Liver (tissue), 3 donors: ENCODE measurements at regions not wholly inside any gene's neighbourhood (a gene's known extent, or its start where the extent isn't known, plus 50 kb on each side); places are given as distances from the start of the nearest gene placed in this dataset.

Source experiments
- JUND ChIP-seq, 2 donors: IDR thresholded peaks; 2 replicates each; pipeline ENCODE4 v1.6.1; 2016; ENCODE audit warnings: antibody characterized with exemption in 2 of 2
- TF ChIP-seq, protein P1 (sequence below): fragments of 150-350 bp; IDR thresholded peaks from 2 replicates; pipeline ENCODE4 v1.5.1; 2017; ENCODE audit warnings: improper control_type of control experiment, low read depth, low read length; ENCODE audit not compliant: missing input control
- TF ChIP-seq, protein P2 (sequence below): IDR thresholded peaks from 2 replicates; pipeline ENCODE4 v1.6.1; 2016; ENCODE audit warnings: antibody characterized with exemption, mild to moderate bottlenecking
- donor health status: healthy.
- donor health status: healthy.

DNA sequence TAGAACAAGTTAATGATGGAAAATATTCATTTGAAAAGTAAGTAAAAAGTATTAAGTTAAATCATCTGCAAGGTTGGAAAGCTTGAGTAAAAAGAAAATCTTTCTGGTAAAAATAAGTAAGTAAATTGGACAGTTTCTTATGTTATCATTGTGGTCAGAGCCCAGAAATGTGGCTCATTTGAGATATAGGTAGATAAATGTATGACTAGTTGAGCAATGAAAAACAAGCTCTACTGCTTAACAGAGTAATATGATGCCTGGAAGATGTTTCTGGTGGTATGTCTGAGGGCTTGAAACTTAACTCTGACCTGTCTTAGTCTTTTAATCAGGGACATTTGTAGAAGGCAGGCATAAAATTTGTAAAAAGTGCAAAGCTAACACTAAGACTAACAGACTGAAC, 444.0 kb downstream of the MFSD1 start:
- TF ChIP-seq, protein P1, sequence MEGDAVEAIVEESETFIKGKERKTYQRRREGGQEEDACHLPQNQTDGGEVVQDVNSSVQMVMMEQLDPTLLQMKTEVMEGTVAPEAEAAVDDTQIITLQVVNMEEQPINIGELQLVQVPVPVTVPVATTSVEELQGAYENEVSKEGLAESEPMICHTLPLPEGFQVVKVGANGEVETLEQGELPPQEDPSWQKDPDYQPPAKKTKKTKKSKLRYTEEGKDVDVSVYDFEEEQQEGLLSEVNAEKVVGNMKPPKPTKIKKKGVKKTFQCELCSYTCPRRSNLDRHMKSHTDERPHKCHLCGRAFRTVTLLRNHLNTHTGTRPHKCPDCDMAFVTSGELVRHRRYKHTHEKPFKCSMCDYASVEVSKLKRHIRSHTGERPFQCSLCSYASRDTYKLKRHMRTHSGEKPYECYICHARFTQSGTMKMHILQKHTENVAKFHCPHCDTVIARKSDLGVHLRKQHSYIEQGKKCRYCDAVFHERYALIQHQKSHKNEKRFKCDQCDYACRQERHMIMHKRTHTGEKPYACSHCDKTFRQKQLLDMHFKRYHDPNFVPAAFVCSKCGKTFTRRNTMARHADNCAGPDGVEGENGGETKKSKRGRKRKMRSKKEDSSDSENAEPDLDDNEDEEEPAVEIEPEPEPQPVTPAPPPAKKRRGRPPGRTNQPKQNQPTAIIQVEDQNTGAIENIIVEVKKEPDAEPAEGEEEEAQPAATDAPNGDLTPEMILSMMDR, result no peak
- TF ChIP-seq, protein P2, sequence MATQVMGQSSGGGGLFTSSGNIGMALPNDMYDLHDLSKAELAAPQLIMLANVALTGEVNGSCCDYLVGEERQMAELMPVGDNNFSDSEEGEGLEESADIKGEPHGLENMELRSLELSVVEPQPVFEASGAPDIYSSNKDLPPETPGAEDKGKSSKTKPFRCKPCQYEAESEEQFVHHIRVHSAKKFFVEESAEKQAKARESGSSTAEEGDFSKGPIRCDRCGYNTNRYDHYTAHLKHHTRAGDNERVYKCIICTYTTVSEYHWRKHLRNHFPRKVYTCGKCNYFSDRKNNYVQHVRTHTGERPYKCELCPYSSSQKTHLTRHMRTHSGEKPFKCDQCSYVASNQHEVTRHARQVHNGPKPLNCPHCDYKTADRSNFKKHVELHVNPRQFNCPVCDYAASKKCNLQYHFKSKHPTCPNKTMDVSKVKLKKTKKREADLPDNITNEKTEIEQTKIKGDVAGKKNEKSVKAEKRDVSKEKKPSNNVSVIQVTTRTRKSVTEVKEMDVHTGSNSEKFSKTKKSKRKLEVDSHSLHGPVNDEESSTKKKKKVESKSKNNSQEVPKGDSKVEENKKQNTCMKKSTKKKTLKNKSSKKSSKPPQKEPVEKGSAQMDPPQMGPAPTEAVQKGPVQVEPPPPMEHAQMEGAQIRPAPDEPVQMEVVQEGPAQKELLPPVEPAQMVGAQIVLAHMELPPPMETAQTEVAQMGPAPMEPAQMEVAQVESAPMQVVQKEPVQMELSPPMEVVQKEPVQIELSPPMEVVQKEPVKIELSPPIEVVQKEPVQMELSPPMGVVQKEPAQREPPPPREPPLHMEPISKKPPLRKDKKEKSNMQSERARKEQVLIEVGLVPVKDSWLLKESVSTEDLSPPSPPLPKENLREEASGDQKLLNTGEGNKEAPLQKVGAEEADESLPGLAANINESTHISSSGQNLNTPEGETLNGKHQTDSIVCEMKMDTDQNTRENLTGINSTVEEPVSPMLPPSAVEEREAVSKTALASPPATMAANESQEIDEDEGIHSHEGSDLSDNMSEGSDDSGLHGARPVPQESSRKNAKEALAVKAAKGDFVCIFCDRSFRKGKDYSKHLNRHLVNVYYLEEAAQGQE, result no peak
- TF ChIP-seq JUND (IDR thresholded peaks at IDR 0.05), result no peak
